ENCODE measurements at regions not wholly inside any gene's neighbourhood (a gene's known extent, or its start where the extent isn't known, plus 50 kb on each side); places are given as distances from the start of the nearest gene placed in this dataset.

- TF ChIP-seq, protein P1, sequence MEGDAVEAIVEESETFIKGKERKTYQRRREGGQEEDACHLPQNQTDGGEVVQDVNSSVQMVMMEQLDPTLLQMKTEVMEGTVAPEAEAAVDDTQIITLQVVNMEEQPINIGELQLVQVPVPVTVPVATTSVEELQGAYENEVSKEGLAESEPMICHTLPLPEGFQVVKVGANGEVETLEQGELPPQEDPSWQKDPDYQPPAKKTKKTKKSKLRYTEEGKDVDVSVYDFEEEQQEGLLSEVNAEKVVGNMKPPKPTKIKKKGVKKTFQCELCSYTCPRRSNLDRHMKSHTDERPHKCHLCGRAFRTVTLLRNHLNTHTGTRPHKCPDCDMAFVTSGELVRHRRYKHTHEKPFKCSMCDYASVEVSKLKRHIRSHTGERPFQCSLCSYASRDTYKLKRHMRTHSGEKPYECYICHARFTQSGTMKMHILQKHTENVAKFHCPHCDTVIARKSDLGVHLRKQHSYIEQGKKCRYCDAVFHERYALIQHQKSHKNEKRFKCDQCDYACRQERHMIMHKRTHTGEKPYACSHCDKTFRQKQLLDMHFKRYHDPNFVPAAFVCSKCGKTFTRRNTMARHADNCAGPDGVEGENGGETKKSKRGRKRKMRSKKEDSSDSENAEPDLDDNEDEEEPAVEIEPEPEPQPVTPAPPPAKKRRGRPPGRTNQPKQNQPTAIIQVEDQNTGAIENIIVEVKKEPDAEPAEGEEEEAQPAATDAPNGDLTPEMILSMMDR (IDR thresholded peaks at IDR 0.05): no peak
- TF ChIP-seq POLR2A (IDR thresholded peaks at IDR 0.05): no peak
- no peak for TF ChIP-seq EP300 (IDR thresholded peaks at IDR 0.05)
Measured at GRCh38 chr7:24343614-24344013, 59.6 kb downstream of the NPY start.

All from ovary (tissue), 3 donors.